Smooth muscle cell (in vitro differentiated cells): ENCODE measurements at regions not wholly inside any gene's neighbourhood (a gene's known extent, or its start where the extent isn't known, plus 50 kb on each side); places are given as distances from the start of the nearest gene placed in this dataset.

Experiments used
- DNase-seq: peaks from one replicate; lab custom pipeline; 2025; ENCODE audit not compliant: unreplicated experiment; lab: John Stamatoyannopoulos, UW
- H2AFZ ChIP-seq: fragments of 200-600 bp; sonication (generic); 2 replicates; pipeline ENCODE4 v1.6.0; 2016; ENCODE audit warnings: antibody characterized with exemption, low read depth, mild to moderate bottlenecking
- H3F3A ChIP-seq: fragments of 200-600 bp; sonication (generic); 2 replicates; pipeline ENCODE4 v1.6.0; 2017; ENCODE audit warnings: antibody characterized with exemption, low read depth
- H3K27ac ChIP-seq: fragments of 200-600 bp; sonication (generic); 2 replicates; pipeline ENCODE4 v1.5.1; 2016; ENCODE audit warnings: low read depth, mild to moderate bottlenecking
- H3K27me3 ChIP-seq: fragments of 200-600 bp; sonication (generic); 2 replicates; pipeline ENCODE4 v1.6.1; 2016; ENCODE audit warnings: low read depth, mild to moderate bottlenecking
- H3K36me3 ChIP-seq: fragments of 200-600 bp; sonication (generic); 2 replicates; pipeline ENCODE4 v1.5.1; 2016; ENCODE audit warnings: low read depth
- H3K4me1 ChIP-seq: fragments of 200-600 bp; sonication (generic); 2 replicates; pipeline ENCODE4 v1.5.1; 2016; ENCODE audit warnings: low read depth
- H3K4me2 ChIP-seq: fragments of 200-600 bp; sonication (generic); 2 replicates; pipeline ENCODE4 v1.6.0; 2016; ENCODE audit warnings: mild to moderate bottlenecking
- H3K4me3 ChIP-seq: fragments of 200-600 bp; sonication (generic); 2 replicates; pipeline ENCODE4 v1.5.1; 2016; ENCODE audit warnings: mild to moderate bottlenecking
- H3K79me2 ChIP-seq: fragments of 200-600 bp; sonication (generic); 2 replicates; pipeline ENCODE4 v1.6.0; 2016; ENCODE audit warnings: low read depth, mild to moderate bottlenecking
- H3K9ac ChIP-seq: fragments of 200-600 bp; sonication (generic); 2 replicates; pipeline ENCODE4 v1.6.0; 2016; ENCODE audit warnings: low read depth
- H3K9me3 ChIP-seq: fragments of 200-600 bp; sonication (generic); replicated peaks from 2 replicates; pipeline ENCODE4 v1.5.1; 2016; ENCODE audit warnings: low read depth
- H4K20me1 ChIP-seq: fragments of 200-600 bp; sonication (generic); 2 replicates; pipeline ENCODE4 v1.6.0; 2016; ENCODE audit warnings: low read depth
- CTCF ChIP-seq: fragments of 200-600 bp; sonication (generic); IDR thresholded peaks from 2 replicates; pipeline ENCODE4 v1.5.1; 2017; ENCODE audit warnings: borderline replicate concordance, mild to moderate bottlenecking, antibody characterized with exemption; ENCODE audit not compliant: insufficient read depth, poor library complexity, severe bottlenecking
- WGBS: methylation state at CpG from one replicate; pipeline ENCODE4 v1.1.7; 2016; ENCODE audit warnings: low lambda C conversion rate; 5-methylcytosine and 5-hydroxymethylcytosine counted together

- Histone ChIP-seq H3K4me2 (no peak overlapping the region), H3K9me3 (no peaks in the 10 kb centered on the region), H3K4me3 (no peak overlapping the region), H3F3A (no peaks in the 10 kb centered on the region), H3K9ac (no peak overlapping the region), H3K27ac (no peak overlapping the region), H3K79me2 (no peaks in the 10 kb centered on the region), H3K36me3 (no peaks in the 10 kb centered on the region), H3K27me3 (no peaks in the 10 kb centered on the region), H4K20me1 (no peaks in the 10 kb centered on the region), H2AFZ (no peak overlapping the region), H3K4me1 (no peaks in the 10 kb centered on the region)
- WGBS = 76% methylated on average over 3 of the region's 3 CpGs
- no peak for TF ChIP-seq CTCF
- no peak for DNase-seq
These were observed 86.7 kb upstream of the TMCO5A start for GRCh38 chr15:37847776-37848175.

- no peaks in the 10 kb centered on the region for H3K27me3 ChIP-seq
- H4K20me1 ChIP-seq = no peaks in the 10 kb centered on the region
- no peaks in the 10 kb centered on the region for H3K36me3 ChIP-seq
- H3K9ac ChIP-seq = no peak overlapping the region
- TF ChIP-seq CTCF = no peak
- no peaks in the 10 kb centered on the region for H3F3A ChIP-seq
- no peak overlapping the region for H3K4me2 ChIP-seq
- no peak overlapping the region for H2AFZ ChIP-seq
- no peaks in the 10 kb centered on the region for H3K4me1 ChIP-seq
- DNase-seq = no peak
- H3K79me2 ChIP-seq = no peaks in the 10 kb centered on the region
- H3K4me3 ChIP-seq = no peak overlapping the region
- WGBS = 92% methylated on average over 5 of the region's 5 CpGs
- no peak overlapping the region for H3K27ac ChIP-seq
- H3K9me3 ChIP-seq = no peaks in the 10 kb centered on the region
These were observed 78.3 kb upstream of the TMCO5A start for GRCh38 chr15:37856109-37856508.

GRCh38 chr15:37860896-37861295 lies 73.5 kb upstream of the TMCO5A start:
- no peaks in the 10 kb centered on the region for H3K4me1 ChIP-seq
- no peak overlapping the region for H2AFZ ChIP-seq
- WGBS = 93% methylated on average over 2 of the region's 2 CpGs
- H3K4me2 ChIP-seq = no peak overlapping the region
- no peak overlapping the region for H3K27ac ChIP-seq
- H3K36me3 ChIP-seq = no peaks in the 10 kb centered on the region
- no peaks in the 10 kb centered on the region for H3K27me3 ChIP-seq
- H3K79me2 ChIP-seq = no peaks in the 10 kb centered on the region
- H3K4me3 ChIP-seq = no peak overlapping the region
- DNase-seq = no peak
- no peaks in the 10 kb centered on the region for H3F3A ChIP-seq
- no peaks in the 10 kb centered on the region for H4K20me1 ChIP-seq
- no peak for TF ChIP-seq CTCF
- no peak overlapping the region for H3K9ac ChIP-seq
- no peaks in the 10 kb centered on the region for H3K9me3 ChIP-seq

- no peak overlapping the region for H3K4me2 ChIP-seq
- no peaks in the 10 kb centered on the region for H3F3A ChIP-seq
- H3K27ac ChIP-seq = no peak overlapping the region
- H3K9me3 ChIP-seq = no peaks in the 10 kb centered on the region
- H3K79me2 ChIP-seq = no peaks in the 10 kb centered on the region
- DNase-seq = no peak
- H4K20me1 ChIP-seq = no peaks in the 10 kb centered on the region
- no peak for TF ChIP-seq CTCF
- no peak overlapping the region for H3K9ac ChIP-seq
- WGBS = 86% methylated on average over 1 of the region's 1 CpG
- H3K4me3 ChIP-seq = no peak overlapping the region
- H2AFZ ChIP-seq = no peak overlapping the region
- no peaks in the 10 kb centered on the region for H3K36me3 ChIP-seq
- no peaks in the 10 kb centered on the region for H3K4me1 ChIP-seq
- peaks cover 10% of the 10 kb centered on the region for H3K27me3 ChIP-seq
These were observed 68.8 kb upstream of the TMCO5A start for GRCh38 chr15:37865687-37866086.
